ENCODE measurements at regions not wholly inside any gene's neighbourhood (a gene's known extent, or its start where the extent isn't known, plus 50 kb on each side); places are given as distances from the start of the nearest gene placed in this dataset.

DNA sequence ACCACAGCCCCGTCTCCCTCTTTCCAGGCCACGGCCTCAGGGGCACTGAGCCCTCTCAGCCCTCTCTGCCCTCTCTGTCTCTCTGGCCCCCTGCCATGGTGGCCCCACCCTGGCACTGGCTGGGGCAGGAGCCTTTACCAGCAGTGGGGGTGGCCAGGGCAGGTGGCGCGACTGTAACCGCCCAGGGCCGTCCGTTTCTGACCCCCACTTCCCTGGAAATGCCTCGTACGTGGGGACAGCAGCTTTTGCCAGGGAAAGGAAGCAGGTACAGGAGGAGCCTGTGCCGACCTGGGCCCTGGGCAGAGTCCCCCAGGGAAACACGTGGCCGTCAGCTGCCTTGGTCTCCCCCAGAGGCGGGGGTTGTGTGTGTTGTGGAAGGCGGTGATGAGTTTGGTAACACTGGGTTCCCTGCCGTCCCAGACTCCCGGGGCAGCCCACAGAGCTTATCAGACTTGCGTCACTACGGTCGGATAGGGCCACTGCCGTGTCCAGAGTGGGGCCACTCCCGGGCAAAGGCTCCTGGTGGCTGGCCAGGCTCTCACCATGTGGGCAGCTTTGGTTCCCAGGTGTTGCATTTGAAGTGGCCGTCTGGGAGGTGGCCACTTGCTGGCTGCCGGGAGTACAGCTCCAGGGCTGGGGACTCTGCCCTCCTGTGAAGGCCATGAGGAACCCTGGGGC lies 249.3 kb upstream of the CIBAR2 start:
- TF ChIP-seq POLR2A (IDR thresholded peaks at IDR 0.05; ENCODE audit: low read depth, low read length) = no peak
- FAIRE-seq (no peak), DNase-seq (ENCODE audit: insufficient read length, low spot score) (no peak)

DNA sequence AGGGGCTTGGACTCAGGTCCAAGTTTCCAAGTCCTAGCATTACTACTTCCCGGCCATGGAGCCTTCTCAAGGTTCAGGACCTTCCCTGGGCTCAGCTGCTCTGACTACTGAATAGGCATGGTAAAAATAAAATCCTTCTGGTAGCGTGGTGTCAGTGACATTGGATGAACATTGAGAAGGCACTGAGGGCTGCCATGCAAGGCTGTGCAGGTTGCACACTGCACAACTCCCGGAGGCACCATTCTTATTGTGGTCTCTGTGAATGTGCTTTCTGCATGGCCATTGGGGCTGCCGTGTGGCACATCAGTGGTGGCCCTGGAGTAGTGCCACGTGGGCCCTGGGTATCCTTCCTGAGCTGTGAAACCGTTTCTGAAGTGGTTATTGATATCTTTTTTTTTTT lies 250.2 kb upstream of the CIBAR2 start:
- no peak for TF ChIP-seq POLR2A (IDR thresholded peaks at IDR 0.05; ENCODE audit: low read depth, low read length)
- FAIRE-seq (no peak), DNase-seq (ENCODE audit: insufficient read length, low spot score) (no peak)

DNA sequence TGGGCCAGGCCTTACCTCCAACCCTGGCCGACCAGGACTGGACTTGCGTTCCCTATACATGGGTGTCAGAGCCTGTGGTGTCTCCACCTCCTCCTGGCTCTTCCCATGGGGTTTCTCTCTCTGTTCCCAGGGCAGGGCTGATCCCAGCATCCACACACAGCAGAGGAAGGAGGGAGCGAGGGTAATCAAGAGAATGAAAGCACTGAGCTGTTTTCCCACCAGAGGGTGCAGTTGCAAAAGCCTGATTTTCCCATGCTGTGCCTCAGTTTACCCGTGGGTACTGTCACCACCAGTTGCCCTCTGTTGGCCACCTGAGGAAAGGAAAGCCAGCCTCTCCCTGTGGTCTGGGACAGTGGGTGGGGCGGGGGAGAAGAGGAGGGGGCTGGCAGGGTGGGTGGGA lies 249.7 kb upstream of the GSE1 start:
- no peak for FAIRE-seq
- TF ChIP-seq POLR2A (IDR thresholded peaks at IDR 0.05; ENCODE audit: low read depth, low read length) = no peak
- DNase-seq (ENCODE audit: insufficient read length, low spot score) = no peak

DNA sequence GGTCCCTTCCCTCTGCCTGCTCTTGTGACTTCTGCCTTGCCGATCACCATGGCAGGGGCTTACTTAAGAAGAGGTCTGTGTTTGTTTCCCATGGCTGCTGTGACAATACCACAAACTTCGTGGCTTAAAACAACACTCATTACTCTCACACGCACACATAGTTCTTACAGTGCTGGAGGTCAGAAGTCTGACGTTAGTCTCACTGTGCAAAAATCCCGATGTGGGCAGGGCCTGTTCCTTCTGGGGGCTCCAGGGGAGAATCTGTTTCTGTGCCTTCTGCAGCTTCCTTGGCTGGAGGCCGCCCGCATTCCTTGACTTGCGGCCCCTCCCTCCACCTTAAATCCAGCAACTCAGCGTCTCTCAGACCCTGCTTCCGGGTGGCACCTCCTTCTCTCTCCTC lies 249.2 kb upstream of the GSE1 start:
- TF ChIP-seq POLR2A (IDR thresholded peaks at IDR 0.05; ENCODE audit: low read depth, low read length) = no peak
- FAIRE-seq (no peak), DNase-seq (ENCODE audit: insufficient read length, low spot score) (no peak)

DNA sequence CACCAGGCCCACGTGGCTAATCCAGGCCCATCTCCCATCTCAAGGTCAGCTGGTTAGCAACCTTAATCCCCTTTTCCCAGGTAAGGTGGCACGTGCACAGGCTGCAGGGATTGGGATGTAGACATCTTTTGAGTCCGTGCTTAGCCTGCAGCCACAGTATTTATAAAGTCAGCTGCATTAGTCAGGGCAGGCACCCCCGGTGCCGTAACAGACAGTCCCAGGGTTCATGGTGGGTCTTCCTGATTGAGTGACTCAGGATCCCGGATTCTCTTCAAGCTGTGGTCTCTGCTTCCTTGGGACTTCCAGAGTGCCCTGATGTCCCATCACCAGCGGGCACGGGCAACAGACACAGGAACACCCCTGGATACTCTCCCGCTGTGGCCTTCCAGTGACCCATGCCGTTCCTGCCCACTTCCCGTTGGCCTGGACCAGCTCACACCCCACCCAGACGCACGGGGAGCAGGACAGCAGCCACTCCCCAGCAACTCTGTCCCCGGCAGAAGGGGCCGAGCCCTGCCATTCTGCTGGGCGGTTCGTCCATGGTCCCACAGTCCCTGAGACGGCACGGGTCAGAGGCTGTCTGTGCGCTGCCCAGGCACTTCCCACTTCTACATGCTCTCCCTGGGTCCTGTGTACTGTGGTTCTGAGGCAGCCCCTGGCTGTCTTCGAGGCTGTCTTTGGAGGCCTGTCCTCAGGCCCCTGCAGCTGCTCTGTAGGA lies 248.6 kb upstream of the GSE1 start:
- no peak for FAIRE-seq
- TF ChIP-seq POLR2A (IDR thresholded peaks at IDR 0.05; ENCODE audit: low read depth, low read length) = no peak
- no peak for DNase-seq (ENCODE audit: insufficient read length, low spot score)

DNA sequence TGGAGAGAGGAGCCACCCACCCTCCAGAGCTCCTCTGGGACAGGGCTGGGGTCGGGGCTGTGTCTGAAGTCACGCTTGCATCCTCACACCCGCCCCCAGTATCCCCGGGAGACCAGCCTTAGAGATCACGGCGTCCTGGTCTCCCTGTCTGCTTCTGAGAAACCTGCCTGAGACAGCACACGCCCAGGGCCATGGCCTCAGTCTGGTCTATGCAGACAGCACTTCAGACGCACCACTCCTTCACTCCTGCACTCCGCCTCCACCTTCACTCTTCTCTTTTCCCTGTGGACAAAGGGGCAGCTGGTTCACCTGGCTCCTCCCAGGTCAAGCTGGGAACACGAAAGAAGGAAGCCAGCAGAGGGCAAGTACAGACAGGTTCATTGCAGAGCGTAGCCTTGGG lies 248.0 kb upstream of the GSE1 start:
- no peak for TF ChIP-seq POLR2A (IDR thresholded peaks at IDR 0.05; ENCODE audit: low read depth, low read length)
- DNase-seq (ENCODE audit: insufficient read length, low spot score) = no peak
- no peak for FAIRE-seq

DNA sequence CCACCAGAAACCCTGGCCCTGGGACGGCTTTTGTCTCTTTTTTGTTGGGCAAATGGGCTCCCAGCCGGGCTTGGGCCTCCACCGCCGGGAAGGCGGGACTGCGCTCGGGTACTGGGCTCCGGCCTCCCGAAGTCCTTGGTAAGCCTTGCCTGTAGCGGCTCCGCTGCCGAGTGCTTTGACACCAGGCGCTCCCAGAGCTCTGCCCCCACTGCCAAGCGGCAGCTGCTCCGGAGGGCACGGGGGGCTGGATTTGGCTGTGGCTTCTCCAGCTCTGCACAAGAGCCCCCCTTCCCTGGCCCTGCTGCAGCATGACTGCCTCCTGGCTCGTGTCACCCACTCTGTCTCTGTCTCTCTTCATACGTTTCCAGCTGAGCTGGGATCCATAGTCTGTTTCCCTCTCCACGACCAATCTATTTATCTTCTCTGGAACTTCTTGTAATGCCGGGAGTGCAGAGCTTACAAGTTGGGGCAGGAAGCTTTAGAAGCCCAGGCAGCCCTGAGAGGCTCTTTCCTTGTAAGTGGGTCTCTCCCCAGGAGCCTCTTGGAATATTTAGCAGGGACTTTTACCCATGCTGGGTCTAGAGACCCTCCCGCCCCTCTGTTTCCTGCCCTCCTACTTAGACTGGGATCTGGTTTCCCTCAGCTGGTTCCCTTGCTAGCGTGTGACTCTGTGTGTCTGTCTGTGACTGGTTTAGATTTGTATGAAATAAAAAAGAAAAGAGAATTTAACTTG lies 246.9 kb upstream of the GSE1 start:
- DNase-seq (ENCODE audit: insufficient read length, low spot score) (no peak), FAIRE-seq (no peak)
- no peak for TF ChIP-seq POLR2A (IDR thresholded peaks at IDR 0.05; ENCODE audit: low read depth, low read length)

DNA sequence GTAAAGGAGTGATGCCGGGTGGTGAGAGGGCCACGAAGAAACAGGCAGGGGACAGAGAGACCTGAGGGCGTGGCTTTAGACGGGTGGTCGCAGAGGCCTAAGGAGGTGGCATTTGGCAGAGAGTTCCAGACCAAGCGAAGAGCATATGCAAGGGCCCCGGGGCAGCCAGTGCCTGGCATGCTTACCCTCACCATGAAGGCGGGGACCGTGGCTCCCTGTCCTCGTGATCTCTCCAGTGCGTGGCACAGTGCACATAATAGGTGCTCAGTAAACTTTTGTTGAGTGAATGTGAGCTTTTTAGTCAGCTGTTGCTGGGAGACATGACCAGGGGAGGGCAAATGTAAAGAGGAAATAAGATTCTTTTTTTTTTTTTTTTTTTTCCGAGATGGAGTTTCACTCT lies 245.6 kb upstream of the GSE1 start:
- TF ChIP-seq POLR2A (IDR thresholded peaks at IDR 0.05; ENCODE audit: low read depth, low read length) = no peak
- DNase-seq (ENCODE audit: insufficient read length, low spot score) = no peak

DNA sequence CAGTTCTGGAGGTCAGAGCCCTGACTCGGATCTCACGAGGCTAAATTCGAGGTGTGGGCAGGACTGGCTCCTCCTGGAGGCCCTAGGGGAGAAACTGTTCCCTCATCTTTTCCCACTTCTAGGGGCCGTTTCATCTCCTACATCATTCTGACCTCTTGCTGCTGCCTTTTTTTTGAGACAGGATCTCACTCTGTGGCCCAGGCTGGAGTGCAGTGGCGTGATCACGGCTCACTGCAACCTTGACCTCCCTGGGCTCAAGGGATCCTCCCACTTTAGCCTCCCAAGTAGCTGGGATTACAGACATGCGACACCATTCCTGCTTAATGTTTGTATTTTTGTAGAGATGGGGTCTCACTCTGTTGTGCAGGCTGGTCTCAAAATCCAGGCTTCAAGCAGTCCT lies 244.1 kb upstream of the GSE1 start:
- FAIRE-seq (no peak), DNase-seq (ENCODE audit: insufficient read length, low spot score) (no peak)
- no peak for TF ChIP-seq POLR2A (IDR thresholded peaks at IDR 0.05; ENCODE audit: low read depth, low read length)

More for the DNA sequence above, 245.6 kb upstream of the GSE1 start:
- no peak for FAIRE-seq

DNA sequence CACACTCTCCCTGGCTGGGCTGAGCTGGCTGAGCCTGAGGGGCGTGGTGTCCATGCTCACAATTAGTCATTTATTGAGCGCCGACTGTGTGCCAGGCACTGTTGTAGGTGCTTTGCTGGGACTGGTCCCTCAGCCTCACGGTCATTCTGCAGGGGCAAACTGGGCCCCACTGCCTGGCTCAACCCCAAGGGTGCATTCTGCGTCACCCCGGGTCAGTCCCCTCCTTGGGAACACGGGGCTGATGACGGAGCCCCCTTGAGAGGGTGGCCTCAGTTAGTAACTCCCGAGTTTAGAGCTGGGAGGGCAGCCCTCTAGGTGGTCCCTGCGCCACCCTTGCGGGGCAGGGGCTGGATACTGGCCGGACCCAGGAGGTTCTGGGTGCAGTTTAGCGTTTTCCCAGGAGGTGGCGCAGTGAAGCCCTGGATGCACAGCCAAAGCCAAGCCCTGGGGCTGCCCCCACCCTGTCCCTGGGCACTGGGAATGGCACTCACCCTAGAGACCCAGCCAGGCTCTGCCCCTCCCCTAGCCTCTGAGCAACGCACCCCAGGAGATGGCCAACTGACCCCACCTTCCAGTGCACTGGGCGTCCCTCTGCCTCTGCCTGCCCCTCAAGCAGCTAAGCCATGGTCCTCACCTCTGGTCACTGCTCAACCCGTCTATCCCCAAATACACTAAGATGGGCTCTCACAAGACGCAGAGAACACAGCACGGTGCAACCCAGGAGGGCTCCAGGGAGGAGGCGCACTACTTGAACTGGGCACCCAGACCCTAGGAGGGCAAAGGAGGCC lies 243.2 kb upstream of the GSE1 start:
- no peak for TF ChIP-seq POLR2A (IDR thresholded peaks at IDR 0.05; ENCODE audit: low read depth, low read length)
- no peak for FAIRE-seq

DNA sequence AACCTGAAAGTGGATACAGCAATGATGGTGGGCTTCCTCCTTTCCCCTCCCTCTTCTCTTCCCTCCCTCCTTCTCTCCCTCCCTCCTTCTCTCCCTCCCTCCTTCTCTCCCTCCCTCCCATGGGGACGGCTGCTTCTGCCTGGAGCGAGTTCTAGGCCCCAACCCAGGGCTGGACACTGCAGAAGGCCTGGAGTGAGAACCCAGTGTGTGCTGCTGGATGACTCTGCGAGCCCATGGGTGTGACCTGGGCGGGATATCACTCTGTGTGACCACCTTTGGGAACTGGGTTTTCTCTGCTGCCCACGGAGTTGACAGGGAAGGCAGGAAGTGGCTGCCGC lies 242.6 kb upstream of the GSE1 start:
- DNase-seq (ENCODE audit: insufficient read length, low spot score) (no peak), FAIRE-seq (no peak)
- TF ChIP-seq POLR2A (IDR thresholded peaks at IDR 0.05; ENCODE audit: low read depth, low read length) = no peak; the same call in 1 of the 2 replicates

More for the DNA sequence above, 243.2 kb upstream of the GSE1 start:
- DNase-seq (ENCODE audit: insufficient read length, low spot score) = peak; percentile 83

DNA sequence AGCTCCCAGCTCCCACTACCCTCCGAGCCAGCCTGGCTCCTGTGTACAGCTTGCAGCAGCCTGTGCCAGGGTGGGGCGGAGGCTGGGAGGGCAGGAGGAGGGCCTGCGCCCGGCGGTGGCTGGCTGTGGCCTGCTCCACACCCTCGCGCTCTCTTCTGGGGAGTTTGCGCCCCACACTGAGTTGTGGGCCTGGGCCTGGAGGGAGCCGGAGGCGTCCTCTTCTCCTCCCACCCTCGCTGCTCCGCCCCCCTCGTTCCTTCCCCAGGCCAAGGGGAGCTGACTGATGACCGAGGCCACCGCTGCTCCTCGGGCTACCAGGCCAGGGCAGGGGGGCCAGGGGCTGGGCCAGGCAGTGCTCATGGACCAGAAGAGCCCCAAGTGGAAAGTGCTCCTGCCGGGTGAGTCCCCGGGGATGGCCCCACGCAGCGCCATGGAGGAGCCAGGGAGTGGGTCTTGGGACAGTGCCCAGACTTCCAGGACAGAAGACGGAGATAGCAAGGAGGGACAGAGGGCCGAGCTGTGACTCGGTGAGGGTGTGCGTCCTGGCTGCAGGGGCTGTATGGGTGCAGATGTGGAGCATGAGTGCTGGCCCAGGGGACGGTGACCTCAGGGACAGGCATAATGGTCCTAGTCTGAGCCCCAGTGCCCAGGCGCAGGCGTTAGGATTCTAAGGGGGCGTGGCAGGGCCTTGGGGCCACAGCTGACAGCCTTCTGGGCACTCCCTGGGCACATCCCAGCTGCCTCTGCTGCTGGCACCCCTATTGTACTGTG lies 242.1 kb upstream of the GSE1 start:
- peak; percentile 78 for DNase-seq (ENCODE audit: insufficient read length, low spot score)
- FAIRE-seq = no peak
- peak; percentile 42; the same call in 1 of the 2 replicates for TF ChIP-seq POLR2A (IDR thresholded peaks at IDR 0.05; ENCODE audit: low read depth, low read length)

DNA sequence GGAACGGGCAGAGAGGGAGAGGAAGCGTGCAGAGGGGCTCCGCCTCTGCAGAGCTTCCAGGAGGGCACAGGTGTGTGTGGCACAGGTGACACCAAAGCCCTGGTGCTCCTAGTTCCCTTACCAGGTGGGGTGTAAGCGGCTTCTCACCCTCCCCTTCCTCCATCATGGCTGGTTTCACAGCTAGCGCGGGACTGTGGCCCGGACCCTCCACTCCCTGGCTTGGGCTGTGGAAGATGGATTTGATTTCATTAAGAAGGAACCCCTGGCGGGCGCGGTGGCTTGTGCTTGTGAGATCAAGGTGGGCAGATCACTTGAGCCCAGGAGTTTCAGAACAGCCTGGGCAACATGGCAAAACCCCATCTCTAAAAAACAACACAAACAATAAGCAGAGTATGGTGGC lies 241.2 kb upstream of the GSE1 start:
- FAIRE-seq = no peak
- DNase-seq (ENCODE audit: insufficient read length, low spot score) = no peak
- TF ChIP-seq POLR2A (IDR thresholded peaks at IDR 0.05; ENCODE audit: low read depth, low read length) = no peak
